Erythroblast (primary cell): ENCODE measurements at regions not wholly inside any gene's neighbourhood (a gene's known extent, or its start where the extent isn't known, plus 50 kb on each side); places are given as distances from the start of the nearest gene placed in this dataset.

Experiments used
- GATA1 ChIP-seq: IDR thresholded peaks from 2 replicates; pipeline ENCODE4 v1.6.1; 2011; ENCODE audit warnings: low read depth, mild to moderate bottlenecking, control low read depth, low read length, moderate library complexity
- POLR2A ChIP-seq: IDR thresholded peaks from 2 replicates; pipeline ENCODE4 v1.6.1; 2011; ENCODE audit warnings: mild to moderate bottlenecking, low read length

GRCh38 chr3:99579965-99580364 is 58.4 kb upstream of the COL8A1 start:
- TF ChIP-seq POLR2A (no peak), GATA1 (no peak)
